DLD1 (cell line): ENCODE measurements at regions not wholly inside any gene's neighbourhood (a gene's known extent, or its start where the extent isn't known, plus 50 kb on each side); places are given as distances from the start of the nearest gene placed in this dataset.

Experiments
- in situ Hi-C: cut with HindIII; loops from 2 replicates; pipeline ENCODE4 v1.10.0; 2017; ENCODE audit warnings: low sequenced_read_pairs

- in situ Hi-C loops = no loop called here
Measured at GRCh38 chr3:117355566-117355965, 646.0 kb downstream of the TUSC7 start.

- in situ Hi-C loops = no loop called here
Measured at GRCh38 chr3:117356091-117356705, 646.6 kb downstream of the TUSC7 start.

- in situ Hi-C loops = no loop called here
Measured at GRCh38 chr3:117358717-117359314, 649.2 kb downstream of the TUSC7 start.

- in situ Hi-C loops = no loop called here
Measured at GRCh38 chr3:117366574-117366973, 657.0 kb downstream of the TUSC7 start.

GRCh38 chr3:117367861-117368260 lies 658.3 kb downstream of the TUSC7 start:
- in situ Hi-C loops = no loop called here

GRCh38 chr3:117380631-117381030 lies 671.1 kb downstream of the TUSC7 start:
- in situ Hi-C loops = no loop called here

- in situ Hi-C loops = no loop called here
Measured at GRCh38 chr3:117393119-117393518, 683.5 kb downstream of the TUSC7 start.

- in situ Hi-C loops = no loop called here
Measured at GRCh38 chr3:117398141-117398899, 688.7 kb downstream of the TUSC7 start.

- in situ Hi-C loops = no loop called here
Measured at GRCh38 chr3:117399311-117400078, 689.9 kb downstream of the TUSC7 start.

GRCh38 chr3:117400303-117400702 lies 690.7 kb downstream of the TUSC7 start:
- in situ Hi-C loops = no loop called here

- in situ Hi-C loops = no loop called here
Measured at GRCh38 chr3:117404141-117404540, 694.6 kb downstream of the TUSC7 start.

- in situ Hi-C loops = no loop called here
Measured at GRCh38 chr3:117404730-117405129, 695.2 kb downstream of the TUSC7 start.

- in situ Hi-C loops = no loop called here
Measured at GRCh38 chr3:117405359-117405758, 695.8 kb downstream of the TUSC7 start.

GRCh38 chr3:117407317-117407716 lies 697.7 kb downstream of the TUSC7 start:
- in situ Hi-C loops = no loop called here

GRCh38 chr3:117408811-117409210 lies 699.2 kb downstream of the TUSC7 start:
- in situ Hi-C loops = no loop called here

GRCh38 chr3:117409256-117409655 lies 699.7 kb downstream of the TUSC7 start:
- in situ Hi-C loops = no loop called here

- in situ Hi-C loops = no loop called here
Measured at GRCh38 chr3:117409701-117410459, 700.3 kb downstream of the TUSC7 start.

GRCh38 chr3:117411971-117412370 lies 702.4 kb downstream of the TUSC7 start:
- in situ Hi-C loops = no loop called here

GRCh38 chr3:117417411-117417810 lies 707.8 kb downstream of the TUSC7 start:
- in situ Hi-C loops = no loop called here

- in situ Hi-C loops = no loop called here
Measured at GRCh38 chr3:117427081-117427480, 717.5 kb downstream of the TUSC7 start.

- in situ Hi-C loops = no loop called here
Measured at GRCh38 chr3:117433427-117433826, 723.8 kb downstream of the TUSC7 start.
